NOMO-1 treated with dmso at 0.1 percent for 144 hours (cell line): ENCODE measurements at regions not wholly inside any gene's neighbourhood (a gene's known extent, or its start where the extent isn't known, plus 50 kb on each side); places are given as distances from the start of the nearest gene placed in this dataset.
"Not testable (repeated sequence)": the region's sequence is repeated elsewhere in the genome, so short reads cannot be mapped to it uniquely, and the experiment has no call there.

Experiments
- DNase-seq: peaks from one replicate; lab custom pipeline; 2025; ENCODE audit not compliant: unreplicated experiment; lab: John Stamatoyannopoulos, UW

GRCh38 chr20:25865715-25866656 is 169.3 kb upstream of the ZNF337 start:
- DNase-seq = no peak

GRCh38 chr20:25864963-25865714 is 168.5 kb upstream of the ZNF337 start:
- DNase-seq = not testable (repeated sequence)

DNA sequence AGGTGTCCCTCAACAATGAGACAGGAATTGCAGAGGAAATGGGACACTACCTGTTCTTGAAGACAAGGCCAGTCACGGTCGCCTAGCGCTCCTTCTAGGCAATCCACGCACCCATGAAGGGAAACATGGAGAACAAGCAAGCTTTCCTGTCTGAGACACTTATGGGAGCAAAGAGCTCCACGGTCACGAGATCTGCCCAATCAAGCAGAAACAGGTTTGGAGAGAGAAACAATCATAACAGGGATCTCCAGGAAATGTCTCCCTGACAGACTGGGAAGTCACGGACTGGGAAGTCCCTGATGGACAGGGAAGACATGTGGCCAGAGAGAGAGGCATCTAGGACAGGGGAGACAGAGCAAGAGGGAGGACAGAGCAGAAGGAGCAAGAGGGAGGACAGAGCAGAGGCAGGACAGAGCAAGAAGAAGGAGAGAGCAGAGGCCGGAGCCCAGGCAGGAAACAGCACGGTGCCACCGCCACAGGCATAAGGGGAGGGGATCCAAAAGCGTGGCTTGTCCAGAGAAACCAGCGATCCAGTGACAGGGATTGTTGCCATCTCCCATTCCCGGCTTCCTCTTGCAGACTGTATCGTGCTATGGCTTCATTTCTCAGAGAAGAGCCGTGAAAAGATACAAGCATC is 167.8 kb upstream of the ZNF337 start:
- no peak for DNase-seq

- DNase-seq = no peak
Measured at GRCh38 chr20:25863536-25864325, 167.1 kb upstream of the ZNF337 start.

DNA sequence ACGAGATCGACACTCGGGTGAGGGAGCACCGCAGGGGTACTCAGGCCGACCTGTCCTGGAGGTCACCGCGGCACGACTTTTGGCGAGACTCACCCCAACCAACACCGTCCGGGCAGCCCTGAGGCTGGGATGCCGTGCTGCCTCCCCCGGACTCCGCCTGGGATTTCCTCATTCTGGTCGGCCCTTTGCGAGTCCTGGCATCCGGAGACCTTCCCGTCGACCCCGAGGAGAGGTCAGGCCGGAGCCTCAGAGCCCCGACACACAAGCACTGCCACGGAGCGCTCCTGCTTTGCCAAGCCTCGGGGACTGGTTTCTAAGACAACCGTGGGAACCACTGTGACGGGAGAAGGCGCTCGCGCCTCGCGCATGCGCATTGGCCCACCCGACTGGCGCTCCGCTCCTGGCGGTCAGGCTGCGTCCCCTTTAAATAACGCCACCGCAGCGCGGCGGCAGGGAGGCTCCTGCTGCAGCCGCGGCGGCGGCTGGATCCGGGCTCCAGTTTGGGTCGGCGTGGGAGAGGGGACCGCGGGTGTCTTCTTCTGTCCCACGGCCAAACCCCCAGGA is 166.4 kb upstream of the ZNF337 start:
- peak; percentile 65 for DNase-seq

DNA sequence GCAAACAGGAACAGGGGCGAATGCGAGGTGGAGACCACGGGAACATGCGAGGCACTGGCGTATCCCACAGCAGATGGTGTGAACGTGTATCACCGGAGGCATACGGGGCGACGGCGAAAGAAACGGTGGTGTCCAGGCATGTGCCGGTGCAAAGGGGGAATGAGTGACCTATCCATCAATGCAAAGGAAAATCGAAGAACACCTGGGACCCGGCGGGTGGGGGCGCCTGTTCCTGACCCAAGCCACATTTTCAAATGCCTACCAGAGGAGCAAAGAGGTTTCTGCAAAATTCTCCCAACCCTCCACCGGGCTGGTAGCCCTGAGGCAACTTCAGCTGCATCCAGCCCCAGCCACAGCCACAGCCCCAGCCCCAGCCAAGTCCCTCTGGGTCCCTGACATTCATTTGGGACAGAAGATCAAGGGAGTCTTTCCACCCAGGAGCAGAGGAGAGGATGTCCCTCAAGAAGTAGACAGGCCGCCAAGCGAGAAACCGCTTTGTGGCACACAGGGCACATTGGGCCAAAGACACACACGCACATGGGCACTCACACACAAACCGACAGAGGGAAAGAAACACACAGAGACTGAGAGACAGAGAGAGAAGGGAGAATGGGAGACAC is 164.0 kb upstream of the ZNF337 start:
- no peak for DNase-seq

DNA sequence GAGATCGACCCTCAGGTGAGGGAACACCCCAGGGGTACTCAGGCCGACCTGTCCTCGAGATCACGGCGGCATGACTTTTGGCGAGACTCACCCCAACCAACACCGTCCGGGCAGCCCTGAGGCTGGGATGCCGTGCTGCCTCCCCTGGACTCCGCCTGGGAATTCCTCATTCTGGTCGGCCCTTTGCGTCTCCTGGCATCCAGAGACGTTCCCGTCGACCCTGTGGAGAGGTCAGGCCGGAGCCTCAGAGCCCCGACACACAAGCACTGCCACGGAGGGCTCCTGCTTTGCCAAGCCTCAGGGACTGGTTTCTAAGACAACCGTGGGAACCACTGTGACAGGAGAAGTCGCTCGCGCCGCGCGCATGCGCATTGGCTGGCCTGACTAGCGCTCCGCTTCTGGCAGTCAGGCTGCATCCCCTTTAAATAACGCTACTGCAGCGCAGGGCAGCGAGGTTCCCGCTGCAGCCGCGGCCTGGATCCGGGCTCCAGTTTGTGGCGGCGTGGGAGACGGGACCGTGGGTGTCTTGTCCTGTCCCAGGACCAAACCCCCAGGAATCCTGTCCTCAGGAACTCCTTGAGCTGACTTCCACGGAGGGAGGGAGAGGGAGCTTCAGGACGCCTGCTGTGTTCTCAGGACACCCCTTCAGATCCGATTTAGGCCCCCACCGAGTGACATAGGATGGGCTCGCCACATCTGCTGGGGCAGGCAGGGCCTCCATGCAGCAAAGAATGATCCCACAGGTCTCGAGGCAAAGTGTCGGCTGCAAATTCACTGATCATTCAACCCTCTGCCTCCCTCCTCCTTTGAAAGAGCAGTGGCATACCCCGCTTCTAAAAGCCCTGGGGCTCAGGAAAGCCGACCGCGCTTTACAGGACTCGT is 163.2 kb upstream of the ZNF337 start:
- DNase-seq = no peak

DNA sequence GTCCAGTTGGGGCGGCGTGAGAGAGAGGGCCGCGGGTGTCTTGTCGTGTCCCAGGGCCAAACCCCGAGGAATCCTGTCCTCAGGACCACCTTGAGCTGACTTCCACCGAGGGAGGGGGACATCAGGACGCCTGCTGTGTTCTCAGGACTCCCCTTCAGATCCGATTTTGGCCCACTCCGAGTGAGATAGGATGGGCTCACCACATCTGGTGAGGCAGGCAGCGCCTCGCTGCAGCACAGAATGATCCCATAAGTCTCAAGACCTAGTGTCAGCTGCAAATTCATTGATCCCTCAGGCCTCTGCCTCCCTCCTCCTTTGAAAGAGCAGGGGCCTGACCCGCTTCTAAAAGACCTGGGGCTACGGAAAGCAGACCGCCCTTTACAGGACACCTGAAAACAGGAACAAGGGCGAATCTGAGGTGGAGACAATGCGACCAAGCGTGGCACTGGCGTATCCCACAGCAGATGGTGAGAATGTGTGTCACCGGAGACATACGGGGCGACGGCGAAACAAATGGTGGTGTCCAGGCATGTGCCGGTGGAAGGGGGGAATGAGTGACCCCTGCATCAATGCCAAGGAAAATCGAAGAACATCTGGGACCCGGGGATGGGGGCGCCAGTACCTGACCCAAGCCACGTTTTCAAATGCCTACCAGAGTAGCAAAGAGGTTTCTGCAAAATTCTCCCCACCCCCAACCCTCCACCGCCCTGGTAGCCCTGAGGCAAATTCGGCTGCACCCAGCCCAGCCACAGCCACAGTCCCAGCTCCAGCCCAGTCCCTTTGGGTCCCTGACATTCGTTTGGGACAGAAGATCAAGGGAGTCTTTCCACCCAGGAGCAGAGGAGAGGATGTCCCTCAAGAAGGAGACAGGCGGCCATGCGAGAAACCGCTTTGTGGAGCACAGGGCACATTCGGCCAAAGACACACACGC is 162.1 kb upstream of the ZNF337 start:
- no peak for DNase-seq

- DNase-seq = not testable (repeated sequence)
Measured at GRCh38 chr20:25857091-25857788, 160.6 kb upstream of the ZNF337 start.

DNA sequence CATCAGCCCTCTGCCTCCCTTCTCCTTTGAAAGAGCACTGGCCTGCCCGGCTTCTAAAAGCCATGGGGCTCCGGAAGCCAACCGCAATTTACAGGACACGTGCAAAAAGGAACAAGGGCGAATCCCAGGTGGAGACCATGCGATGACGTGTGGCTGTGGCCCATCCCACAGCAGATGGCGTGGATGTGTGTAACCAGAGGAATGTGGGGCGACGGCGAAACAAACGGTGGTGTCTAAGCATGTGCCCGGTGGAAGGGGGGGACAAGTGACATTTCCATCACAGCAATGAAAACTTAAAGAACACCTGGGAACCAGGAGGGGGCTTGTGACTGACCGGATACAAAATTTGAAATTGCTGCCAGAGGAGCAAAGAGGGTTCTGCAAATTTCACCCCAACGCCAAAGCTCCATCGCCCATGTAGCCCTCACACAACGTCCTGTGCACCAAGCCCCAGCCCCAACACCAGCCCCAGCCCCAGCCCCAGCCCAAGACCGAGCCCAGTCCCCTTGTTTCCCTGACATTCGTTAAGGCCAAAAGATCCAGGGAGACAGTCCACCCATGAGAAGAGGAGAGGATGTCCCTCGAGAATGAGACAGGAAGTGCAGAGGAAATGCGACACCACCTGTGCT is 159.7 kb upstream of the ZNF337 start:
- DNase-seq = no peak

DNA sequence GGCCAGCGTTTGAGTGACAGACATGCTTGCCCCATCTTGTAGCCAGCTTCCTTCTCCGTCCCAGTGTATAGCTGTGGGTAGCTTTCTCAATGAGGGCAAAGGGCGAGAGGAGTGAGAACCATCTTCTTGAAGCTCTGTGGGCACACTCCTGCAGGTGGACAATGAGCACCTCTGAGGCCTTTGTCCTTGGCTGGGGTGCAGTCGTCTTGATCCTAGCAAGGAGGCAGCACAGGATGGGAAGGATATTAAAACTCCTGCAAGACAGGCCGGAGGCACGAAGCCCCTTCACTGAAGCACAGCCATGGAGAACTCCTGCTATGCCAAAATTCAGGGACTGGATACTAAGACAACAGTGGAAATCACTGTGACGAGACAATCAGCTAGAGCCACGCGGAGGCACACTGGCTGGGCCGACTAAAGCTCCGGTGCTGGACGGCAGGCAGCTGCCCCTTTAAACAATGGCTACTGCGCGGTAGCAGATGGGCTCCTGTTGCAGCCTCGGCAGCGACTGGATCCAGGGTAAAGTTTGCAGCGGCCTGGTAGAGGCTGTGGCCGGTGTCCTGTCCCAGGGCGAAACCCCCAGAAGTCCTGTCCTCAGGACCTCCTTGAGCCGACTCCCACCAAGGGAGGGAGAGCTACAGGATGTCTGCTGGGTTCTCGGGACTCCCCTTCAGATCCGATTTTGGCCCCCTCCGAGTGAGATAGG is 159.0 kb upstream of the ZNF337 start:
- DNase-seq = not testable (repeated sequence)

DNA sequence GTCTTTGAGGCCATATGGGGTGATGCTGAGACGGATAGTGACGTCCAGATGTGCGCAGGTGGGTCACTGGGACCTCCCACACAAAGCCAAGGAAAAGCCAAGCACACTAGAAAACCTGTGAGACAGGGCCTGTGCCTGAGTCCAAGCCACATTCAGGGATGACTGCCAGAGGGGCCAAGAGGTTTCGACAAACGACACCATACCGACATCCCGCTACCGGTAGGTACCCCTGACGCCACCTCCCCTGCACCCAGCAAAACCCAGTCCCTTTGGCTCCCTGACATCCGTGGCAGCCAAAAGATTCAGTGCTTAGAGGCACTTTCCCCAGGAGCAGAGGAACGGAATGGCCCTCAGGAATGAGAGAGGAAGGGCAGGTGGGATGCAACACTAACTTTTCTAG is 158.0 kb upstream of the ZNF337 start:
- DNase-seq = not testable (repeated sequence)

- DNase-seq = not testable (repeated sequence)
Measured at GRCh38 chr20:25853718-25854388, 157.2 kb upstream of the ZNF337 start.

GRCh38 chr20:25852968-25853717 is 156.5 kb upstream of the ZNF337 start:
- not testable (repeated sequence) for DNase-seq

GRCh38 chr20:25850133-25850532 is 153.5 kb upstream of the ZNF337 start:
- not testable (repeated sequence) for DNase-seq
